GM12878 (cell line): ENCODE measurements at regions not wholly inside any gene's neighbourhood (a gene's known extent, or its start where the extent isn't known, plus 50 kb on each side); places are given as distances from the start of the nearest gene placed in this dataset.

Experiments used
- ATAC-seq: fragments of 200-7000 bp; cut with Tn5 transposase; 3 replicates; pipeline ENCODE4 v1.9.1; 2020; ENCODE audit warnings: mild to moderate bottlenecking, moderate library complexity
- BruUV-seq: library from RNA; stranded (reverse); fragments of 400-500 nt; replicated peaks from 2 replicates; lab custom pipeline; 2021; lab: Mats Ljungman, UMichigan
- CTCF ChIA-PET: fragments of 300-600 bp; sonication (Branson Sonifier 250); formaldehyde crosslinking; extraction: SDS; loops from one replicate; lab custom pipeline; 2021; ENCODE audit warnings: inconsistent platforms; lab: Yijun Ruan, JAX
- POLR2A ChIA-PET: fragments of 350-600 bp; formaldehyde crosslinking; extraction: SDS; loops from one replicate; lab custom pipeline; 2021; ENCODE audit warnings: inconsistent platforms; lab: Charles Lee
- RAD21 ChIA-PET: fragments of 300-600 bp; sonication (Branson Sonifier 250); formaldehyde crosslinking; loops from one replicate; lab custom pipeline; 2023; ENCODE audit warnings: antibody characterized with exemption; ENCODE audit not compliant: unreplicated experiment; lab: Charles Lee
- SMC1A ChIA-PET: fragments of 300-600 bp; sonication (Branson Sonifier 250); formaldehyde crosslinking; loops from one replicate; lab custom pipeline; 2023; ENCODE audit not compliant: unreplicated experiment, uncharacterized antibody; lab: Charles Lee
- DNase-seq: peaks from one replicate; pipeline ENCODE4 v3.0.0-alpha.2; 2011; ENCODE audit warnings: low read depth, low spot score
- FAIRE-seq: peaks from 3 replicates; lab custom pipeline; 2011; peaks lifted over from hg19 to GRCh38; lab: Jason Lieb, UNC
- H2AFZ ChIP-seq: 2 replicates; pipeline ENCODE4 v1.6.0; 2011; ENCODE audit warnings: low read depth, low read length, control low read depth; ENCODE audit not compliant: control insufficient read depth
- H3K27ac ChIP-seq: 2 replicates; pipeline ENCODE4 v1.5.1; 2011; ENCODE audit warnings: control low read depth; ENCODE audit not compliant: control insufficient read depth, insufficient read depth
- H3K27me3 ChIP-seq, 2 experiments: replicated peaks in 1 of 2; 2 replicates each; pipeline versions ENCODE4 v1.6.0 to v1.6.1; 2011; ENCODE audit warnings: low read length in 1 of 2; ENCODE audit not compliant: control insufficient read depth in 2 of 2, insufficient read depth in 2 of 2
- H3K36me3 ChIP-seq, 2 experiments: 2 replicates each; pipeline ENCODE4 v1.5.1; 2011; ENCODE audit warnings: low read length in 1 of 2; ENCODE audit not compliant: control insufficient read depth in 2 of 2, insufficient read depth in 2 of 2
- H3K4me1 ChIP-seq: 2 replicates; pipeline ENCODE4 v1.6.1; 2011; ENCODE audit warnings: mild to moderate bottlenecking, low read length, moderate library complexity, mixed read lengths; ENCODE audit not compliant: control insufficient read depth, insufficient read depth
- H3K4me2 ChIP-seq: 2 replicates; pipeline ENCODE4 v1.6.0; 2011; ENCODE audit warnings: control low read depth; ENCODE audit not compliant: control insufficient read depth, insufficient read depth
- H3K4me3 ChIP-seq: fragments of 200-600 bp; sonication (generic); 2 replicates; pipeline ENCODE4 v1.5.1; 2016
- H3K79me2 ChIP-seq: 2 replicates; pipeline ENCODE4 v1.6.0; 2011; ENCODE audit warnings: low read length; ENCODE audit not compliant: control insufficient read depth, insufficient read depth
- H3K9ac ChIP-seq: 2 replicates; pipeline ENCODE4 v1.8.0; 2011; ENCODE audit warnings: low read length, control low read depth, mixed read lengths; ENCODE audit not compliant: control insufficient read depth, insufficient read depth
- H3K9me3 ChIP-seq: replicated peaks from 3 replicates; pipeline ENCODE4 v1.5.1; 2011; ENCODE audit warnings: mild to moderate bottlenecking, low read length; ENCODE audit not compliant: control insufficient read depth, insufficient read depth
- H4K20me1 ChIP-seq: 2 replicates; pipeline ENCODE4 v1.6.0; 2011; ENCODE audit not compliant: control insufficient read depth, insufficient read depth
- ASH2L ChIP-seq: fragments of 300-600, 200-600 bp; sonication (generic); IDR thresholded peaks from 2 replicates; pipeline ENCODE4 v1.6.1; 2017; ENCODE audit warnings: low read depth, mild to moderate bottlenecking, borderline replicate concordance
- HDAC6 ChIP-seq: fragments of 200-600 bp; sonication (generic); IDR thresholded peaks from one replicate; pipeline ENCODE4 v1.8.0; 2017; ENCODE audit warnings: antibody characterized with exemption; ENCODE audit not compliant: unreplicated experiment
- MYB ChIP-seq: fragments of 150-350 bp; IDR thresholded peaks from 2 replicates; pipeline ENCODE4 v1.6.1; 2014; ENCODE audit warnings: mild to moderate bottlenecking, low read depth, low read length, borderline replicate concordance
- MYC ChIP-seq: IDR thresholded peaks from 2 replicates; pipeline ENCODE4 v1.6.1; 2011; ENCODE audit warnings: mild to moderate bottlenecking, low read length, moderate library complexity, inconsistent platforms; ENCODE audit not compliant: insufficient read depth, insufficient replicate concordance, insufficient read length, severe bottlenecking
- NFXL1 ChIP-seq: fragments of 450-650 bp; IDR thresholded peaks from 2 replicates; pipeline ENCODE4 v1.6.1; 2017; ENCODE audit warnings: antibody characterized with exemption, mild to moderate bottlenecking, borderline replicate concordance
- NFYA ChIP-seq: IDR thresholded peaks from 2 replicates; pipeline ENCODE4 v1.6.1; 2011; ENCODE audit warnings: low read depth, mild to moderate bottlenecking, low read length, improper control_type of control experiment, borderline replicate concordance
- NR2C1 ChIP-seq: fragments of 450-650 bp; IDR thresholded peaks from 2 replicates; pipeline ENCODE4 v1.6.1; 2017; ENCODE audit warnings: antibody characterized with exemption, mild to moderate bottlenecking, moderate library complexity
- RUNX3 ChIP-seq: IDR thresholded peaks from 2 replicates; pipeline ENCODE4 v1.6.1; 2012; ENCODE audit warnings: low read length, inconsistent platforms
- SMC3 ChIP-seq: IDR thresholded peaks from 2 replicates; pipeline ENCODE4 v1.6.1; 2011; ENCODE audit warnings: low read length, improper control_type of control experiment, borderline replicate concordance
- SP1 ChIP-seq: IDR thresholded peaks from one replicate; pipeline ENCODE4 v1.6.1; 2011; ENCODE audit warnings: low read depth, low read length
- TCF3 ChIP-seq: IDR thresholded peaks from 2 replicates; pipeline ENCODE4 v1.6.1; 2012; ENCODE audit warnings: low read depth, mild to moderate bottlenecking, low read length, borderline replicate concordance; ENCODE audit not compliant: insufficient read depth
- ZNF207 ChIP-seq: fragments of 450-650 bp; IDR thresholded peaks from 2 replicates; pipeline ENCODE4 v1.6.1; 2014; ENCODE audit warnings: antibody characterized with exemption, mild to moderate bottlenecking, borderline replicate concordance
- ZNF24 ChIP-seq: fragments of 450-650 bp; IDR thresholded peaks from 2 replicates; pipeline ENCODE4 v1.6.1; 2017; ENCODE audit warnings: antibody characterized with exemption, mild to moderate bottlenecking
- ZSCAN29 ChIP-seq: fragments of 450-650 bp; IDR thresholded peaks from 2 replicates; pipeline ENCODE4 v1.6.1; 2017; ENCODE audit warnings: mild to moderate bottlenecking, moderate library complexity
- in situ Hi-C: fragments of 300-500 bp; cut with MboI; formaldehyde crosslinking; loops from 9 replicates; pipeline ENCODE4 v1.14.3; 2018; ENCODE audit warnings: mixed read lengths
- intact Hi-C: fragments of 100-400 bp; cut with micrococcal nuclease; formaldehyde crosslinking; loops from one replicate; pipeline ENCODE4 v1.14.2; 2022; ENCODE audit not compliant: unreplicated experiment
- TF ChIP-seq, protein P1 (sequence below): fragments of 450-650 bp; formaldehyde crosslinking; IDR thresholded peaks from 2 replicates; pipeline ENCODE4 v1.4.0; 2022; ENCODE audit warnings: mild to moderate bottlenecking, moderate library complexity
- TF ChIP-seq, protein P2 (sequence below): IDR thresholded peaks from 2 replicates; pipeline ENCODE4 v1.6.1; 2012; ENCODE audit warnings: low read depth, low read length, improper control_type of control experiment
- TF ChIP-seq, protein P3 (sequence below): fragments of 450-650 bp; formaldehyde crosslinking; IDR thresholded peaks from 2 replicates; pipeline ENCODE4 v1.4.0; 2020; ENCODE audit warnings: mild to moderate bottlenecking, moderate library complexity

DNA sequence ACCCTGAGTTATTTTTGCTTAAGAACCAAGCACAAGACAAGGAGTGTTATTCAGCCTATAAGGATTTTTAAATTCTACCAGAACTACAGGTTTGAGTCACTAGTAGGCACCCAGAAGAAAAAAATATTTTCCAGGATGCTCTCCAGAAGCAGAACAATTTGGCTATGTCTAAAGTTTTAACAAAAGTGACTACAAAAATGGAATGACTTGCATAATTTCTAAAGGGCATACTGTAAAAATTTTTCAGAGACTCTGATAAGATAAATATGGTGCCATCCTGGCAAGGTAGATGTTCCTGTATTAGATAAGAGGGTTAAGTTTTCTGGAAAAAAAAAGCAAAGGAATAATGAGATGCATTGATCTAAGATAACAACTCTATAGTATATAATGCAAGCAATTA lies 68.6 kb upstream of the FAM9A start:
- RAD21 ChIA-PET = no interaction called here
- no TSS peak for BruUV-seq
- POLR2A ChIA-PET = no interaction called here
- CTCF ChIA-PET = no interaction called here
- H3K4me1 ChIP-seq = no peaks in the 10 kb centered on the region
- no peak for TF ChIP-seq HDAC6
- TF ChIP-seq TCF3 = no peak
- TF ChIP-seq, protein P1, sequence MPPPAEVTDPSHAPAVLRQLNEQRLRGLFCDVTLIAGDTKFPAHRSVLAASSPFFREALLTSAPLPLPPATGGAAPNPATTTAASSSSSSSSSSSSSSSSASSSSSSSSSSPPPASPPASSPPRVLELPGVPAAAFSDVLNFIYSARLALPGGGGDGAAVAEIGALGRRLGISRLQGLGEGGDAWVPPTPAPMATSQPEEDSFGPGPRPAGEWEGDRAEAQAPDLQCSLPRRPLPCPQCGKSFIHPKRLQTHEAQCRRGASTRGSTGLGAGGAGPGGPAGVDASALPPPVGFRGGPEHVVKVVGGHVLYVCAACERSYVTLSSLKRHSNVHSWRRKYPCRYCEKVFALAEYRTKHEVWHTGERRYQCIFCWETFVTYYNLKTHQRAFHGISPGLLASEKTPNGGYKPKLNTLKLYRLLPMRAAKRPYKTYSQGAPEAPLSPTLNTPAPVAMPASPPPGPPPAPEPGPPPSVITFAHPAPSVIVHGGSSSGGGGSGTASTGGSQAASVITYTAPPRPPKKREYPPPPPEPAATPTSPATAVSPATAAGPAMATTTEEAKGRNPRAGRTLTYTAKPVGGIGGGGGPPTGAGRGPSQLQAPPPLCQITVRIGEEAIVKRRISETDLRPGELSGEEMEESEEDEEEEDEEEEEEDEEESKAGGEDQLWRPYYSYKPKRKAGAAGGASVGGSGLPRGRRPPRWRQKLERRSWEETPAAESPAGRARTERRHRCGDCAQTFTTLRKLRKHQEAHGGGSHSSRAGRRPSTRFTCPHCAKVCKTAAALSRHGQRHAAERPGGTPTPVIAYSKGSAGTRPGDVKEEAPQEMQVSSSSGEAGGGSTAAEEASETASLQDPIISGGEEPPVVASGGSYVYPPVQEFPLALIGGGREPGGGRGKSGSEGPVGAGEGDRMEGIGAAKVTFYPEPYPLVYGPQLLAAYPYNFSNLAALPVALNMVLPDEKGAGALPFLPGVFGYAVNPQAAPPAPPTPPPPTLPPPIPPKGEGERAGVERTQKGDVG = no peak
- no peak for TF ChIP-seq SMC3
- no peak for TF ChIP-seq ZNF207
- TF ChIP-seq ZSCAN29 = no peak
- no peak for TF ChIP-seq NR2C1
- TF ChIP-seq NFYA = no peak
- no peak for TF ChIP-seq NFXL1
- TF ChIP-seq MYC = no peak
- TF ChIP-seq SP1 = no peak
- TF ChIP-seq, protein P2, sequence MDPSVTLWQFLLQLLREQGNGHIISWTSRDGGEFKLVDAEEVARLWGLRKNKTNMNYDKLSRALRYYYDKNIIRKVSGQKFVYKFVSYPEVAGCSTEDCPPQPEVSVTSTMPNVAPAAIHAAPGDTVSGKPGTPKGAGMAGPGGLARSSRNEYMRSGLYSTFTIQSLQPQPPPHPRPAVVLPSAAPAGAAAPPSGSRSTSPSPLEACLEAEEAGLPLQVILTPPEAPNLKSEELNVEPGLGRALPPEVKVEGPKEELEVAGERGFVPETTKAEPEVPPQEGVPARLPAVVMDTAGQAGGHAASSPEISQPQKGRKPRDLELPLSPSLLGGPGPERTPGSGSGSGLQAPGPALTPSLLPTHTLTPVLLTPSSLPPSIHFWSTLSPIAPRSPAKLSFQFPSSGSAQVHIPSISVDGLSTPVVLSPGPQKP = no peak
- no peak for TF ChIP-seq RUNX3
- no peak for TF ChIP-seq MYB
- no peak for TF ChIP-seq ZNF24
- no peak for TF ChIP-seq ASH2L
- TF ChIP-seq, protein P3, sequence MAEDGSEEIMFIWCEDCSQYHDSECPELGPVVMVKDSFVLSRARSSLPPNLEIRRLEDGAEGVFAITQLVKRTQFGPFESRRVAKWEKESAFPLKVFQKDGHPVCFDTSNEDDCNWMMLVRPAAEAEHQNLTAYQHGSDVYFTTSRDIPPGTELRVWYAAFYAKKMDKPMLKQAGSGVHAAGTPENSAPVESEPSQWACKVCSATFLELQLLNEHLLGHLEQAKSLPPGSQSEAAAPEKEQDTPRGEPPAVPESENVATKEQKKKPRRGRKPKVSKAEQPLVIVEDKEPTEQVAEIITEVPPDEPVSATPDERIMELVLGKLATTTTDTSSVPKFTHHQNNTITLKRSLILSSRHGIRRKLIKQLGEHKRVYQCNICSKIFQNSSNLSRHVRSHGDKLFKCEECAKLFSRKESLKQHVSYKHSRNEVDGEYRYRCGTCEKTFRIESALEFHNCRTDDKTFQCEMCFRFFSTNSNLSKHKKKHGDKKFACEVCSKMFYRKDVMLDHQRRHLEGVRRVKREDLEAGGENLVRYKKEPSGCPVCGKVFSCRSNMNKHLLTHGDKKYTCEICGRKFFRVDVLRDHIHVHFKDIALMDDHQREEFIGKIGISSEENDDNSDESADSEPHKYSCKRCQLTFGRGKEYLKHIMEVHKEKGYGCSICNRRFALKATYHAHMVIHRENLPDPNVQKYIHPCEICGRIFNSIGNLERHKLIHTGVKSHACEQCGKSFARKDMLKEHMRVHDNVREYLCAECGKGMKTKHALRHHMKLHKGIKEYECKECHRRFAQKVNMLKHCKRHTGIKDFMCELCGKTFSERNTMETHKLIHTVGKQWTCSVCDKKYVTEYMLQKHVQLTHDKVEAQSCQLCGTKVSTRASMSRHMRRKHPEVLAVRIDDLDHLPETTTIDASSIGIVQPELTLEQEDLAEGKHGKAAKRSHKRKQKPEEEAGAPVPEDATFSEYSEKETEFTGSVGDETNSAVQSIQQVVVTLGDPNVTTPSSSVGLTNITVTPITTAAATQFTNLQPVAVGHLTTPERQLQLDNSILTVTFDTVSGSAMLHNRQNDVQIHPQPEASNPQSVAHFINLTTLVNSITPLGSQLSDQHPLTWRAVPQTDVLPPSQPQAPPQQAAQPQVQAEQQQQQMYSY (CRISPR knock-in tag) = no peak
- intact Hi-C loops = no loop called here
- H3K27ac ChIP-seq = no peak overlapping the region
- no peak for ATAC-seq
- in situ Hi-C loops = no loop called here
- no peak for FAIRE-seq
- no peaks in the 10 kb centered on the region for H3K27me3 ChIP-seq
- no peak overlapping the region for H3K4me3 ChIP-seq
- H3K9me3 ChIP-seq = no peaks in the 10 kb centered on the region
- no peak overlapping the region for H3K9ac ChIP-seq
- no peaks in the 10 kb centered on the region for H4K20me1 ChIP-seq
- no peaks in the 10 kb centered on the region for H3K79me2 ChIP-seq
- no peaks in the 10 kb centered on the region for H3K36me3 ChIP-seq
- no peak overlapping the region for H3K4me2 ChIP-seq
- H2AFZ ChIP-seq = no peak overlapping the region
- SMC1A ChIA-PET = no interaction called here
- DNase-seq = no peak
